ENCODE measurements at regions not wholly inside any gene's neighbourhood (a gene's known extent, or its start where the extent isn't known, plus 50 kb on each side); places are given as distances from the start of the nearest gene placed in this dataset.

GRCh38 chr4:11151500-11151899 lies 277.2 kb downstream of the HS3ST1 start:
- H3K36me3 ChIP-seq (ENCODE audit: control insufficient read depth in 4 of 4, insufficient read depth in 3 of 4, low read depth in 1 of 4, low read length in 3 of 4), result no peaks in the 10 kb centered on the region
- no peak for DNase-seq (ENCODE audit: low spot score)
- no peak for TF ChIP-seq FOXA1 (IDR thresholded peaks at IDR 0.05)
- no peak for TF ChIP-seq GABPA (IDR thresholded peaks at IDR 0.05 in 1 of 2, conservative IDR thresholded peaks at IDR 0.05 in 1 of 2)
- TF ChIP-seq MAX (IDR thresholded peaks at IDR 0.05), result no peak
- TF ChIP-seq FOXA2 (IDR thresholded peaks at IDR 0.05), result no peak
- TF ChIP-seq HNF4A (conservative IDR thresholded peaks at IDR 0.05), result no peak
- no peak for TF ChIP-seq HNF4G (IDR thresholded peaks at IDR 0.05)
- no peak for TF ChIP-seq NR2F2 (IDR thresholded peaks at IDR 0.05)
- no peak for TF ChIP-seq SP1 (IDR thresholded peaks at IDR 0.05)
- no peak overlapping the region for H3K4me3 ChIP-seq (ENCODE audit: low read depth in 1 of 3, low read length in 3 of 3)
- no peaks in the 10 kb centered on the region for H3K4me1 ChIP-seq (ENCODE audit: control insufficient read depth in 4 of 4, insufficient read depth in 4 of 4, low read length in 3 of 4)
- no peak overlapping the region for H3K27ac ChIP-seq (ENCODE audit: low read depth in 1 of 2, low read length in 2 of 2)
- 78% methylated on average over 5 of the region's 5 CpGs for WGBS
- no peaks in the 10 kb centered on the region for H3K27me3 ChIP-seq (ENCODE audit: control insufficient read depth in 4 of 4, insufficient read depth in 4 of 4, low read length in 3 of 4)
- H3K9me3 ChIP-seq (ENCODE audit: control insufficient read depth in 4 of 4, low read length in 3 of 4), result no peaks in the 10 kb centered on the region
- H3K9ac ChIP-seq (ENCODE audit: low read depth in 1 of 2, low read length in 2 of 2), result no peak overlapping the region

GRCh38 chr4:11149612-11150259 lies 279.0 kb downstream of the HS3ST1 start:
- no peaks in the 10 kb centered on the region for H3K9me3 ChIP-seq (ENCODE audit: control insufficient read depth in 4 of 4, low read length in 3 of 4)
- H3K27me3 ChIP-seq (ENCODE audit: control insufficient read depth in 4 of 4, insufficient read depth in 4 of 4, low read length in 3 of 4), result no peaks in the 10 kb centered on the region
- no peak for DNase-seq (ENCODE audit: low spot score)
- H3K27ac ChIP-seq (ENCODE audit: low read depth in 1 of 2, low read length in 2 of 2), result no peak overlapping the region
- H3K9ac ChIP-seq (ENCODE audit: low read depth in 1 of 2, low read length in 2 of 2), result no peak overlapping the region
- H3K36me3 ChIP-seq (ENCODE audit: control insufficient read depth in 4 of 4, insufficient read depth in 3 of 4, low read depth in 1 of 4, low read length in 3 of 4), result no peaks in the 10 kb centered on the region
- H3K4me1 ChIP-seq (ENCODE audit: control insufficient read depth in 4 of 4, insufficient read depth in 4 of 4, low read length in 3 of 4), result no peaks in the 10 kb centered on the region
- 86% methylated on average over 4 of the region's 4 CpGs for WGBS
- TF ChIP-seq SP1 (IDR thresholded peaks at IDR 0.05), result no peak
- TF ChIP-seq FOXA2 (IDR thresholded peaks at IDR 0.05), result no peak
- no peak for TF ChIP-seq ZBTB33 (IDR thresholded peaks at IDR 0.05)
- TF ChIP-seq ATF3 (IDR thresholded peaks at IDR 0.05), result no peak
- no peak overlapping the region for H3K4me3 ChIP-seq (ENCODE audit: low read depth in 1 of 3, low read length in 3 of 3)

- no peak overlapping the region for H3K27ac ChIP-seq (ENCODE audit: low read depth in 1 of 2, low read length in 2 of 2)
- no peak for DNase-seq (ENCODE audit: low spot score)
- H3K4me3 ChIP-seq (ENCODE audit: low read depth in 1 of 3, low read length in 3 of 3), result no peak overlapping the region
- no peaks in the 10 kb centered on the region for H3K4me1 ChIP-seq (ENCODE audit: control insufficient read depth in 4 of 4, insufficient read depth in 4 of 4, low read length in 3 of 4)
- H3K36me3 ChIP-seq (ENCODE audit: control insufficient read depth in 4 of 4, insufficient read depth in 3 of 4, low read depth in 1 of 4, low read length in 3 of 4), result no peaks in the 10 kb centered on the region
- no peak for TF ChIP-seq RAD21 (IDR thresholded peaks at IDR 0.05)
- TF ChIP-seq CTCF (IDR thresholded peaks at IDR 0.05; ENCODE audit: low read depth, low read length, missing input control), result no peak
- TF ChIP-seq EGR1 (IDR thresholded peaks at IDR 0.05; ENCODE audit: low read depth in 2 of 2), result no peak
- no peak for TF ChIP-seq ATF3 (IDR thresholded peaks at IDR 0.05)
- TF ChIP-seq NR2F2 (IDR thresholded peaks at IDR 0.05), result no peak
- no peaks in the 10 kb centered on the region for H3K9me3 ChIP-seq (ENCODE audit: control insufficient read depth in 4 of 4, low read length in 3 of 4)
- 70% methylated on average over 1 of the region's 1 CpG for WGBS
- no peak overlapping the region for H3K9ac ChIP-seq (ENCODE audit: low read depth in 1 of 2, low read length in 2 of 2)
- no peaks in the 10 kb centered on the region for H3K27me3 ChIP-seq (ENCODE audit: control insufficient read depth in 4 of 4, insufficient read depth in 4 of 4, low read length in 3 of 4)
Observed at GRCh38 chr4:11139871-11140270, 288.8 kb downstream of the HS3ST1 start.

All from liver (tissue), 8 donors.